ENCODE measurements at regions not wholly inside any gene's neighbourhood (a gene's known extent, or its start where the extent isn't known, plus 50 kb on each side); places are given as distances from the start of the nearest gene placed in this dataset.

- TF ChIP-seq CTCF (IDR thresholded peaks at IDR 0.05; ENCODE audit: low read depth, low read length, missing input control) (no peak), RAD21 (IDR thresholded peaks at IDR 0.05) (no peak), SP1 (IDR thresholded peaks at IDR 0.05) (no peak)
Observed at GRCh38 chr4:3375688-3376087, 66.1 kb upstream of the HGFAC start.

Measured in liver (tissue), 3 donors.